Stimulated activated CD4-positive, alpha-beta T cell treated with anti-CD3 and anti-CD28 coated beads, Interleukin-1b, Interleukin-23, amount 100 ng/mL, for 24 hours (primary cell): ENCODE measurements at regions not wholly inside any gene's neighbourhood (a gene's known extent, or its start where the extent isn't known, plus 50 kb on each side); places are given as distances from the start of the nearest gene placed in this dataset.

Source experiments
- DNase-seq, 4 experiments: peaks; one replicate each; pipeline ENCODE4 v3.0.0-alpha.2; 2020; ENCODE audit warnings: low read depth in 4 of 4, low spot score in 1 of 4

DNA sequence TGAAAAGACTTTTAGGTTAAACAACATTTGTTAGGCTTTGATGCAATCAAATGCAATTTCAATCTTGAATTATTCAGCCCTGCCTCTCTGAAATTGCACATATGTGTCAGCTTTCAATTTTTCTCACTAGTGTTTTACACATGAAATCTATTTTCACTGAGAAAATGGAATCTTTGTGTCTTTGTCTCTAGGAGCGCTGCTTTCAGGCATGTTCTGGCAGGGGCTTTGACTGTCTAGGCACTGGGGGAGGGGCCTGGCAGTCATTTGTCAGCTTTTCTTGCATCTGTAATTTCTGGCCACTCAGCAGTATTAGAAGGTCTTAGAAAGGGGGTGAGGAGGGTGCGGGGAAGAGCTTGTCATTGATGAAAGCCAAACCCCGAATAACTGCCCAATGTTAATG is 264.4 kb downstream of the PTPRC start:
- no peak for DNase-seq

GRCh38 chr1:198903621-198904020 is 264.8 kb downstream of the PTPRC start:
- DNase-seq: no peak

GRCh38 chr1:198904321-198904720 is 265.5 kb downstream of the PTPRC start:
- DNase-seq: no peak

- no peak for DNase-seq
Measured at GRCh38 chr1:198906739-198907422, 268.0 kb downstream of the PTPRC start.

- no peak for DNase-seq
Measured at GRCh38 chr1:198907423-198907746, 268.5 kb downstream of the PTPRC start.

DNA sequence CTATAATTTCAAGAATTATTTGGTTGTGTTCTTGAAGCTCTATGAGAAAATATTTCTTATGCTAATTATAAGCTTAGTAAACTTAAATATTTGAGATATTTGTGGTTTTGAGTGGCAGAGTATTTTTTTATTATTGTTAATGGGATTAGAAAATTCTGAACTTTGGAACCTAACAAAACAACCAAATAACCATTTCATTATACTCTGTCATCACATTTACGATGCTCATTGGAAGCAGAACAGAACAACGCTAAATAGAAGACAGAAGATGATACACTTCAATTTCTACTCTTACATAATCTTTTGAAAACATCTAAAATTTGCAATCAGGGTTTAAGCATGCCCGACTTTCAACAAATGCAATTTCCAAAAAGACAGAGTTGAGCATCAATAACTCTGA is 270.2 kb downstream of the PTPRC start:
- no peak for DNase-seq

DNA sequence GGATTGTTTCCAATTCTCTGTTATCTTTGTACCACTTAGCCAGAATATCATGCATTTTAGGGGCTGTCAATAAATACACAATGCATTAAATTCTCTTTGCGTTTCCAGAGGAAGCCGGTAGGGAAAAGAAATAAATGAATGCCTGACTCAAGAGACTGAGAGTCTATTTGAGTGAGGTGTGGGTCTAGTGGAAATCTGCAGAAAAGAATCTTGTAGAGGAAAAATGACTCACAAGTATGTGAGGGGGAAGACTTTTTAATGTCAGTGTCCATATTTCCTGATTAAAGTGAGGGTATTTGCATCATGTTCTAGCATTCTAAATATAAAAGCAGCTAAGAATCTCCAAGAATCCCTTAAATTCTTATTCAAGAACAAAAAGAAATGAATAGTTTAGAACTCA is 271.1 kb downstream of the PTPRC start:
- no peak for DNase-seq

DNA sequence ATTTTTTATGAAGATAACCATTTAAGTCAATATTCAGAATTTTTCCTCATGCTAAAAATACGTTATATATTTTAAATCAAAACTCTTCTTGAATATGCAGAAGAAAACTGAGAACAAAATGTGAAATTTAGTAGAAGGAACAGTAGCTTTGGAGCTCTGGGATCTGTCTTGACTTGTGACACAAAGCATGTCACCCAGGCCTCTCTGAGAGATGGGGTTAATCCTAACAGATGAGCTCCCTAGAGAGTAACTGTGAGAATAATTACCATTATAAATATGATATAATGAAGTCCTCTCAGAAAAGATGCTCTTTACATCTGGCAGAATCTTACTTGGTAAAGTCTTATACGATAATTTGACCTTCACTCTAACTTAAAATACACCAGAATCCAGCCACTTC is 272.0 kb downstream of the PTPRC start:
- DNase-seq: no peak

GRCh38 chr1:198912046-198912445 is 273.2 kb downstream of the PTPRC start:
- no peak for DNase-seq

- DNase-seq: no peak
Measured at GRCh38 chr1:198913667-198914066, 274.8 kb downstream of the PTPRC start.

DNA sequence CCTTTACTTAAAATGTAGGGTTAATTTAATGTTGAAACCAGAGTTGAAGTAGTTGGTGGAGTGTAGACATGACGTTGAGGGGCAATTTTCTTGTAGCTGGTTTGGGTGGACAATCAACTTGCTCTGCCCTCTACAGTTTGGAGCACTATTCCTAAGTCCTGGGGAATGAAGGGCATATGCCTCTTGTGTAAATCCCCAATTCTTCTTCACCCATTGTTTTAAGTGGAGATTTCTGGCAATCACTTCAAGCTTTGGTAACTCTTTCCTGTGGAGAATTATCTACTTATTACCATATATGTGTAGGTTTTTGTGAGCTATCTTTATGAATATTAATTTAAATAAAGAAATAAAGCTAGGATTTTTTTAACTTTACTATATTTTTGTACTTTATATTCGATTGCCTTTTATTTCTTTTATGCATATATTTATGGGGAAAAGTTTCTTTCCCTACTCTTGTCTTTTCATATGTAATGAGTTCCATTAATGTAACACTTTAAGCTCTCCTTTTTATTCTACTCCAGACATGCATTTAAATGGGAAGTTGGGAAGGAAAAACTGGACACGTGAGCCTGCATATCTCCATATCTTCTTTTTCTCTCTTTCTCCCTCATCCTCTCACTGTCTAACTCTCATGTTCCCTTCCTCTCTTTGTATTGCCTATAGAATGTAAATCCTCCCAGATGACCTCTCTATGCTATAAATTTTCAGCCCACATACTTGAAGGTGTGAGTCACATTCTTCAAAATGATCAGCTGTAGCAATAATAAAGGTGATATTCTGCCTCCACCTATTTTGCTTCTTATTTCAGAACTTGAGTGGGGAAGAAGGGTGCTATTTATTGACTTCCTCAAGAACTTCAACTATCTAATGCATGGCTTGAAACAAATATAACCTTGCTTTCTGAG is 276.7 kb downstream of the PTPRC start:
- DNase-seq: no peak

DNA sequence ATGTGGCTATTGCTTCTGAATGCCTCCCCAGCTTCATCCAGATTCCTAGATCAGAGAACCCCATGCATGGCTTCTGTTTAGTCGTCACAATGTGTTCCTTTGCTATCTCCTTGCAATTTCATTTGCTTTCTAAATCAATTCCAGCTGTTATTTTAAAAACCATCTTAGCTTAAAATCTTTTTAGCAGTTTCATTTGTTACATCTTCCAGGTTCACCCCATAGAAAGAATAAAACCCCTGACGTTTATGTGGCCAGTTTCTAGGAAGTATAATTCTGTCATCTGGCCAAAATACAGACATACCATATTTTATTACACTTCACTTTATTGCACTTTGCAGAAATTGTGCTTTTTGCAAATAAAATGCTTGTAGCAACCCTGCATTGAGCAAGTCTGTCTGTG is 278.4 kb downstream of the PTPRC start:
- no peak for DNase-seq

DNA sequence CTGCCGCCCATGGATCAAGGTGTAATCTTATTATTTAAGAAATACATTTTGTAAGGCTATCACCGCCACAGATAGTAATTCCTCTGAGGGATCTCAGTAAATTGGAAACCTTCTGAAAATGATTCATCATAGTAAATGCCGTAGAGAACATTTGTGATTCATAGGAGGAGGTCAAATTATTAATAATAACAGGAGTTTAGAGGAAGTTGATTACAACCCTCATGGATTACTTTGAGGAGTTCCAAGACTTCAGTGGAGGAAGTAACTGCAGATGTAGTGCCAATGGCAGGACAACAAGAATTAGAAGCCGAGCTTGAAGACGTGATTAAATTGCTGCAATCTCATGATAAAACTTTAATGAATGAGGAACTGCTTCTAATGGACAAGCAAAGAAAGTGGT is 280.1 kb downstream of the PTPRC start:
- no peak for DNase-seq

GRCh38 chr1:198919667-198920398 is 281.0 kb downstream of the PTPRC start:
- DNase-seq: no peak

- no peak for DNase-seq
Measured at GRCh38 chr1:198922638-198923430, 284.0 kb downstream of the PTPRC start.

DNA sequence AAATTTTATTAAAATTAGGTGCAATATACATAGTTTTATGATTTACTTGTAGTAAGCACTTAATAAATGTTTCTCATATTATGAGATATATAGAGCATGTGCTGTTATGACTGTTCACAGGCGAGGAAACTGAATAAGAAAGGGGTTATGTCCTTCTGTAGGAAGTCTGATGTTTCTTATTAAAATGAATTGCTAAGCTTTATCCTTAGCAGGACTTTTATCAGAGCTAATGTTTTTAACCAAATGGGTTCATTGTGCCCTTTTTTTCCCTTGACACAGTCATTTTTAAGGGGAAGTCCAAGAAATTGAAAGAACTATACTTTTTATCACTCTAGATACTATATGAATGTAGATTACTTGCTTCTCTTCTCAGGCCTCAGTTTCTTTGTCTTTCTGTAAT is 285.2 kb downstream of the PTPRC start:
- no peak for DNase-seq

DNA sequence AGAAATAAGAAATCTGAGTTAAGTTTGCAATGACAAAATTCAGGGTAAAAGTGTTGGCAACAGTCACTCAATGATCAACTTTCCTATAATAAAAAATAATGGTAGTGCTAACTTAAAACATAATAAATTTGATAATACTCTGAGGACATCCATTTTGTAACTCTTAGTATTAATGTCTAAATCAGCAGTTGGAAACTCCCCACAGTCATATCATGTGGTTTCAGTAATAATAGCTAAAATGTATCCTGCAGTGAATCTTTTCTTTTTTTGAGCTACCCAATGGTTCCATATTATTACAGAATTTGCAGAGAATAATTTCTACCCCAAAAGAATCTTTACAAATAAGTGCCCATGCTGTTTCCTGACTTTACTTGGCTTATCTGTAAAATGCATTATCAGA is 286.7 kb downstream of the PTPRC start:
- no peak for DNase-seq

- DNase-seq: no peak
Measured at GRCh38 chr1:198927129-198927528, 288.3 kb downstream of the PTPRC start.

DNA sequence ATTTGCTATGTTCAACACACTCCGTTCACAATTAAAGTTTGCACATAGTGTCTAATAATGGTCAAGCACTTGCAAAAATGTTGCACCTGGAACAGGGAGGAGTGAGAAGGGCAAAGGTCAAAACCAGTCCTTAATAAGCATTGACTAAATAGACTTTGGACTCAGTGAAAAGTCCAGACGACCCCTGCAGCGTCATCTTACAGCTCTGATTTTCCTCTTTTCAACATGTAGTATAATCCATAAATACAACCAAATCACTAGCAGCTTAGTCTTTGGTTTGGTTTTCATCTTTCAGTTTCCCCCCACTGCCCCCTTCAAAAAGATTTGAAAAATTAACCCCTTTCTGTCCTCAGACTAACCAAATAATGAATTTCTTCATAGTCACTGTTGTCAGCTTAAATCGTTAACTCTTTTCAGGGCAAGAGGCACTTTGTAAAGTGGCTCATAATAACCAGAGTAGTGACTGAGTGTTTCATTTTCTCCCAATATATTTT is 290.3 kb downstream of the PTPRC start:
- no peak for DNase-seq

GRCh38 chr1:198929961-198930599 is 291.2 kb downstream of the PTPRC start:
- DNase-seq: no peak
